ENCODE measurements at regions not wholly inside any gene's neighbourhood (a gene's known extent, or its start where the extent isn't known, plus 50 kb on each side); places are given as distances from the start of the nearest gene placed in this dataset.

DNA sequence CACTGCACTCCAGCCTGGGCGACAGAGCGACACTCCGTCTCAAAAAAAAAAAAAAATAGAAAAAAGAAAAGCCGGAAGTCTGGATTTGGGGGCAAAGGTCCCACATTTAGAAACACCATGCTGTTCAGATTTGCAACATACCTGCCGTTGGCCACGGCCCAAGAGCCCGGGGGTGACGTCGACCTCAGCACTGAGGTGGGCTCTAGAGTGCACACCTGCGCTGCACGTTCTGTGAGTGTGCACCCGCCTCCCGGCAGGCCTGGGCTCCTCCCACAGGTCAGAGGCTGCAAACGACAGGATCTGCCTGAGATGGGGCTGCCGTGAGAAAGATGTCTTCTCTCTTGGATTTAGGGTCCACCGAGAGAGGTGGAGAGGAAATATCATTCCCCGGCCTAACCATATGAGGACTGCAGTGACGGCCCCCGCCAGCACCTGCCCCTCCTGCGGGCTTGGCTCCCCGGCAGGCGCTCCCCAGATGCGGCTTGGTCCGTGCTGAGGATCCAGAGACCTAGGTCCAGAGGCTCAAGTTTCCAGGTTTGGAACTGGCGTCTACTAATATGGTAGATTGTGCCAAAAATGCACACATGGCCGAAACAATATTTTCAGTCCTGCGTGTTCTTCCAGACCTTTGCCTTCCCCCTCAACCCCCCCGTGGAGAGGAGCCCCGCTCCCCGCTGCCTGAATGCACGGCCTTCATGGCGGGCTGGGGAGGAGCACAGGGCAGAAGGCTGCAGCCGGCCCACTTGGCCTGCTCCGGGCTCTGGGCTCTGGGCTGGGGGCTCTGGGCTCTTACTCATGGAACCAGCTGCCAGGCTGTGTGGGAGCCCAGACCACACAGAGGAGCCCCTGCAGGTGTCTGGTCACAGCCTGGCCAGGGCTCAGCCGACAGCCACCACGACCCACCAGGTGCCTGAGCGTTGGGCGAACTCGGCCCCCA is 58.8 kb upstream of the FBRSL1 start:
- Histone ChIP-seq H3K4me3 (no peak overlapping the region), H3K27ac (peak overlapping the region; percentile 69), H3K4me2 (peak overlapping the region; percentile 67)

DNA sequence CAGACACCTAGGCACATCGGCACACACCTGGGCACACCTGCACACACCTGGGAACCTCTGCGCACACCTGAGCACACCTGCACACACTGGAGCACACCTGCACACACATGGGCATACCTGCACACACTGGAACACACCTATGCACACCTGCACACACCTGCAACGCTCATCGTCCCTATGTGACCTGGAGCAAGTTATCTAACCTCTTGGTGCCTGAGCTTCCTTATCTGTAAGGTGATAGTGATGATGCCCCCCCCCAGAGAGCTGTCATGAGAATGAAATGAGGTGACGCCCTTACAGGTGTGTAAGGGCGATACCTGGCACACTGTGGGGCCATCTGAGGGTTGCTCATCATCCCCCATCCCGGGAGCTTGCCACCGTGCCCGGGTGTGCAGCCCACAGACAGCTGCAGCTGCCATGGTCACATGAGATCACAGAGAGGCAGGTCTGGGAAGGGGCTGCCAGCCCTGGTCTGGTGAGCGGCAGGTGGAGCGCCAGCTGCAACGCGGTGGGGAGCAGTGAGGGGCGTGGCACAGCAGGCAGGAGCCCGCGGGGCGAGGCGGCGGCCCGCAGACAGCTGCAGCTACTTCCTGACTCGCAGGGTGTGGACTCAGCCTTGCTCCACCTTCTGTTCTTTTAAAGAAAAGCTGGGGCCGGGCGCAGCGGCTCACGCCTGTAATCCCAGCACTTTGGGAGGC is 59.9 kb upstream of the FBRSL1 start:
- H3K4me3 ChIP-seq = no peak overlapping the region
- peak overlapping the region; percentile 67 for H3K4me2 ChIP-seq
- TF ChIP-seq, protein P1, sequence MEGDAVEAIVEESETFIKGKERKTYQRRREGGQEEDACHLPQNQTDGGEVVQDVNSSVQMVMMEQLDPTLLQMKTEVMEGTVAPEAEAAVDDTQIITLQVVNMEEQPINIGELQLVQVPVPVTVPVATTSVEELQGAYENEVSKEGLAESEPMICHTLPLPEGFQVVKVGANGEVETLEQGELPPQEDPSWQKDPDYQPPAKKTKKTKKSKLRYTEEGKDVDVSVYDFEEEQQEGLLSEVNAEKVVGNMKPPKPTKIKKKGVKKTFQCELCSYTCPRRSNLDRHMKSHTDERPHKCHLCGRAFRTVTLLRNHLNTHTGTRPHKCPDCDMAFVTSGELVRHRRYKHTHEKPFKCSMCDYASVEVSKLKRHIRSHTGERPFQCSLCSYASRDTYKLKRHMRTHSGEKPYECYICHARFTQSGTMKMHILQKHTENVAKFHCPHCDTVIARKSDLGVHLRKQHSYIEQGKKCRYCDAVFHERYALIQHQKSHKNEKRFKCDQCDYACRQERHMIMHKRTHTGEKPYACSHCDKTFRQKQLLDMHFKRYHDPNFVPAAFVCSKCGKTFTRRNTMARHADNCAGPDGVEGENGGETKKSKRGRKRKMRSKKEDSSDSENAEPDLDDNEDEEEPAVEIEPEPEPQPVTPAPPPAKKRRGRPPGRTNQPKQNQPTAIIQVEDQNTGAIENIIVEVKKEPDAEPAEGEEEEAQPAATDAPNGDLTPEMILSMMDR (IDR thresholded peaks at IDR 0.05; ENCODE audit: poor library complexity) = no peak
- TF ChIP-seq EZH2 (IDR thresholded peaks at IDR 0.05; ENCODE audit: borderline replicate concordance) = no peak
- no peak for TF ChIP-seq EZH2phosphoT487 (IDR thresholded peaks at IDR 0.05; ENCODE audit: low read depth, severe bottlenecking, unreplicated experiment)
- peak; percentile 82 for DNase-seq (ENCODE audit: low spot score)
- H4K20me1 ChIP-seq (ENCODE audit: insufficient read depth, poor library complexity, severe bottlenecking) = no peaks in the 10 kb centered on the region
- H3K9me3 ChIP-seq (ENCODE audit: low read depth) = no peaks in the 10 kb centered on the region
- WGBS (ENCODE audit: low lambda C conversion rate, missing lambda C conversion rate) = 22% methylated on average over 25 of the region's 25 CpGs
- H3K9me2 ChIP-seq (replicated peaks; ENCODE audit: insufficient read depth) = no peaks in the 10 kb centered on the region
- H3K79me2 ChIP-seq = no peaks in the 10 kb centered on the region
- peak overlapping the region; percentile 53 for H3K27ac ChIP-seq
- no peak overlapping the region for H2AFZ ChIP-seq
- H3K4me1 ChIP-seq (ENCODE audit: insufficient read depth) = peaks cover 50% of the 10 kb centered on the region
- peaks cover 8% of the 10 kb centered on the region for H3K27me3 ChIP-seq
- no peaks in the 10 kb centered on the region for H3K36me3 ChIP-seq (replicated peaks; ENCODE audit: insufficient read depth, low read depth)

More for the DNA sequence above, 58.8 kb upstream of the FBRSL1 start:
- no peak for DNase-seq (ENCODE audit: low spot score)
- Histone ChIP-seq H3K79me2 (no peaks in the 10 kb centered on the region), H3K4me1 (ENCODE audit: insufficient read depth) (peaks cover 50% of the 10 kb centered on the region), H3K36me3 (replicated peaks; ENCODE audit: insufficient read depth, low read depth) (no peaks in the 10 kb centered on the region), H4K20me1 (ENCODE audit: insufficient read depth, poor library complexity, severe bottlenecking) (no peaks in the 10 kb centered on the region), H3K9me2 (replicated peaks; ENCODE audit: insufficient read depth) (no peaks in the 10 kb centered on the region), H3K27me3 (peaks cover 4% of the 10 kb centered on the region), H2AFZ (no peak overlapping the region), H3K9me3 (ENCODE audit: low read depth) (no peaks in the 10 kb centered on the region)
- WGBS (ENCODE audit: low lambda C conversion rate, missing lambda C conversion rate) = 65% methylated on average over 35 of the region's 39 CpGs
- TF ChIP-seq EZH2 (IDR thresholded peaks at IDR 0.05; ENCODE audit: borderline replicate concordance) = no peak
- no peak for TF ChIP-seq EZH2phosphoT487 (IDR thresholded peaks at IDR 0.05; ENCODE audit: low read depth, severe bottlenecking, unreplicated experiment)
- TF ChIP-seq, protein P1 (IDR thresholded peaks at IDR 0.05; ENCODE audit: poor library complexity) = no peak

DNA sequence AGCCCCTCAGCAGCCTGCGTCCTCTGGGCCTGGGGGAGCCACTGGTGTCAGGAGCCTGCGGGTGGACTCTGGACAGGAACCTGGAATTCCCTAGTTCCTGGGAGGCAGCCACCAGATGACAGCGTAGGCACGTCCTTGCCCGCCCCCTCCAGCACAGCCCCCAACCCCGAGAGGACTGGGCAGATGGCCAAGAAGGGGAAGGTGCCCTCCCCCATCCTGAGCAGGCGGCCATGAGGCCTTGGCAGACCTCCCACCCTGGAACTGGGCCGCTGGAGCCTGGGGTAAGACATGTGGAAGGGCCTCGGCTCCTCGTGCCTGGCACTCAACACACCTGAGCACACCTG is 60.4 kb upstream of the FBRSL1 start:
- Histone ChIP-seq H3K36me3 (replicated peaks; ENCODE audit: insufficient read depth, low read depth) (no peaks in the 10 kb centered on the region), H3K27me3 (peaks cover 8% of the 10 kb centered on the region), H3K9me2 (replicated peaks; ENCODE audit: insufficient read depth) (no peaks in the 10 kb centered on the region), H3K4me2 (peak overlapping the region; percentile 67), H2AFZ (no peak overlapping the region), H3K4me1 (ENCODE audit: insufficient read depth) (peaks cover 50% of the 10 kb centered on the region), H3K9me3 (ENCODE audit: low read depth) (no peaks in the 10 kb centered on the region), H3K27ac (peak overlapping the region; percentile 44), H3K79me2 (no peaks in the 10 kb centered on the region), H4K20me1 (ENCODE audit: insufficient read depth, poor library complexity, severe bottlenecking) (no peaks in the 10 kb centered on the region), H3K4me3 (no peak overlapping the region)
- 43% methylated on average over 7 of the region's 10 CpGs for WGBS (ENCODE audit: low lambda C conversion rate, missing lambda C conversion rate)
- no peak for TF ChIP-seq EZH2phosphoT487 (IDR thresholded peaks at IDR 0.05; ENCODE audit: low read depth, severe bottlenecking, unreplicated experiment)
- TF ChIP-seq, protein P1 (IDR thresholded peaks at IDR 0.05; ENCODE audit: poor library complexity) = no peak
- TF ChIP-seq EZH2 (IDR thresholded peaks at IDR 0.05; ENCODE audit: borderline replicate concordance) = no peak
- DNase-seq (ENCODE audit: low spot score) = peak; percentile 57

Measured in hepatocyte (in vitro differentiated cells).